CD8-positive, alpha-beta memory T cell (primary cell): ENCODE measurements at regions not wholly inside any gene's neighbourhood (a gene's known extent, or its start where the extent isn't known, plus 50 kb on each side); places are given as distances from the start of the nearest gene placed in this dataset.

ENCODE experiments used
- CTCF ChIA-PET: fragments of 350-600 bp; sonication (Branson Sonifier 250); formaldehyde crosslinking; loops from one replicate; lab custom pipeline; 2021; ENCODE audit warnings: antibody characterized with exemption; lab: Charles Lee
- POLR2A ChIA-PET: fragments of 350-600 bp; sonication (Branson Sonifier 250); formaldehyde crosslinking; loops from one replicate; lab custom pipeline; 2021; ENCODE audit warnings: antibody characterized with exemption; lab: Charles Lee
- DNase-seq, 5 donors: peaks; one replicate each; pipeline versions ENCODE4 v3.0.0 to v3.0.0-alpha.2; 2020 to 2022; ENCODE audit warnings: mixed read lengths in 1 of 5
- H3K27ac ChIP-seq: one replicate; pipeline ENCODE4 v1.7.0; 2013; ENCODE audit warnings: low read depth, mild to moderate bottlenecking, low read length, moderate library complexity
- H3K27me3 ChIP-seq: 2 replicates; pipeline ENCODE4 v1.7.0; 2013; ENCODE audit warnings: low read length, mild to moderate bottlenecking; ENCODE audit not compliant: insufficient read depth, poor library complexity, severe bottlenecking
- H3K36me3 ChIP-seq: 2 replicates; pipeline ENCODE4 v1.7.0; 2013; ENCODE audit warnings: mild to moderate bottlenecking, low read length, moderate library complexity; ENCODE audit not compliant: insufficient read depth
- H3K4me1 ChIP-seq: 2 replicates; pipeline ENCODE4 v1.7.0; 2013; ENCODE audit warnings: mild to moderate bottlenecking, low read length, moderate library complexity; ENCODE audit not compliant: insufficient read depth
- H3K4me3 ChIP-seq: 2 replicates; pipeline ENCODE4 v1.7.0; 2013; ENCODE audit warnings: mild to moderate bottlenecking, low read length
- H3K9me3 ChIP-seq: 2 replicates; pipeline ENCODE4 v1.7.0; 2013; ENCODE audit warnings: mild to moderate bottlenecking, low read length
- H3K27ac Mint-ChIP-seq, 8 donors: one replicate each; pipeline ENCODE4 v1.8.0; 2020 to 2021; ENCODE audit warnings: mixed read lengths in 8 of 8, mild to moderate bottlenecking in 6 of 8, inconsistent platforms in 3 of 8, moderate library complexity in 3 of 8
- H3K27me3 Mint-ChIP-seq, 2 donors: one replicate each; pipeline ENCODE4 v1.8.0; 2020 to 2021; ENCODE audit warnings: mixed read lengths in 2 of 2, mild to moderate bottlenecking in 1 of 2, moderate library complexity in 1 of 2
- H3K36me3 Mint-ChIP-seq, 3 donors: one replicate each; pipeline ENCODE4 v1.8.0; 2020 to 2021; ENCODE audit warnings: mixed read lengths in 3 of 3, inconsistent platforms in 1 of 3, mild to moderate bottlenecking in 1 of 3
- H3K4me1 Mint-ChIP-seq, 3 donors: one replicate each; pipeline ENCODE4 v1.8.0; 2020 to 2021; ENCODE audit warnings: mixed read lengths in 3 of 3, inconsistent platforms in 1 of 3, mild to moderate bottlenecking in 1 of 3
- H3K4me3 Mint-ChIP-seq, 7 donors: one replicate each; pipeline ENCODE4 v1.8.0; 2020 to 2021; ENCODE audit warnings: mixed read lengths in 7 of 7, mild to moderate bottlenecking in 6 of 7, moderate library complexity in 4 of 7, inconsistent platforms in 2 of 7
- H3K9me3 Mint-ChIP-seq, 5 donors: one replicate each; pipeline ENCODE4 v1.8.0; 2020 to 2022; ENCODE audit warnings: mixed read lengths in 5 of 5, mild to moderate bottlenecking in 3 of 5, moderate library complexity in 2 of 5, inconsistent platforms in 1 of 5

DNA sequence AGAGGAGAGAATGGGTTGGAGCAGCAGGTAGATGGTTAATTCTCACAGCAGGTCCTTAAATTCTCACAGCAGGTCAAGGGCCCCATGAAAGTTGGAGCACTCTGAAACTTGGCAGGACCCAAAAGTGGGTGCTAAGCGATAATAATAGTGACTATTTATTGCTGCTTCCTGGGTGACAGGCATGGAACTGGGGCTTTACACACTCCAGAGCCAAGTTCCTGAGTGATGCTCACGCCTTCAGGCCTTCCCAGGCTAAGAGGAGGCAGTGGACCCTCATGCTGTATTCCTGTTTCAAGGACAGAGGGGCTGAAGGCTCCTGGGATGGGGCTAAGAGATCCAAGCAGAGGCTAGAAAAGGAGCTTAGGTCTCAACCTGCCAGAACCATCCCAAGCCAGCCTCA, 180.9 kb upstream of the VASH1 start:
- no peak for DNase-seq
- POLR2A ChIA-PET: no interaction called here
- no peaks in the 10 kb centered on the region for H3K9me3 ChIP-seq
- no peaks in the 10 kb centered on the region for H3K36me3 ChIP-seq
- CTCF ChIA-PET: no interaction called here
- Mint-ChIP-seq H3K4me3 (no peak overlapping the region), H3K27me3 (peaks cover 3 to 5% of the 10 kb centered on the region in 2 donors), H3K27ac (no peak overlapping the region), H3K9me3 (peaks cover 0 to 3% (median 1%) of the 10 kb centered on the region in 5 donors), H3K4me1 (peaks cover 0 to 4% (median 3%) of the 10 kb centered on the region in 3 donors), H3K36me3 (peaks cover 0 to 3% (median 0%) of the 10 kb centered on the region in 3 donors)
- no peak overlapping the region for H3K27ac ChIP-seq
- H3K27me3 ChIP-seq: no peaks in the 10 kb centered on the region
- no peak overlapping the region for H3K4me3 ChIP-seq
- H3K4me1 ChIP-seq: no peaks in the 10 kb centered on the region

GRCh38 chr14:76580967-76581366, 180.3 kb upstream of the VASH1 start:
- peaks cover 0 to 3% (median 1%) of the 10 kb centered on the region in 5 donors for H3K9me3 Mint-ChIP-seq
- H3K4me3 ChIP-seq: no peak overlapping the region
- H3K4me3 Mint-ChIP-seq: no peak overlapping the region
- H3K36me3 Mint-ChIP-seq: peaks cover 0 to 3% (median 0%) of the 10 kb centered on the region in 3 donors
- POLR2A ChIA-PET: no interaction called here
- no peaks in the 10 kb centered on the region for H3K9me3 ChIP-seq
- CTCF ChIA-PET: no interaction called here
- no peak for DNase-seq
- H3K4me1 Mint-ChIP-seq: peaks cover 0 to 4% (median 3%) of the 10 kb centered on the region in 3 donors
- no peak overlapping the region for H3K27ac Mint-ChIP-seq
- no peaks in the 10 kb centered on the region for H3K27me3 ChIP-seq
- no peaks in the 10 kb centered on the region for H3K4me1 ChIP-seq
- H3K36me3 ChIP-seq: no peaks in the 10 kb centered on the region
- H3K27me3 Mint-ChIP-seq: peaks cover 7 to 8% of the 10 kb centered on the region in 2 donors
- H3K27ac ChIP-seq: no peak overlapping the region

DNA sequence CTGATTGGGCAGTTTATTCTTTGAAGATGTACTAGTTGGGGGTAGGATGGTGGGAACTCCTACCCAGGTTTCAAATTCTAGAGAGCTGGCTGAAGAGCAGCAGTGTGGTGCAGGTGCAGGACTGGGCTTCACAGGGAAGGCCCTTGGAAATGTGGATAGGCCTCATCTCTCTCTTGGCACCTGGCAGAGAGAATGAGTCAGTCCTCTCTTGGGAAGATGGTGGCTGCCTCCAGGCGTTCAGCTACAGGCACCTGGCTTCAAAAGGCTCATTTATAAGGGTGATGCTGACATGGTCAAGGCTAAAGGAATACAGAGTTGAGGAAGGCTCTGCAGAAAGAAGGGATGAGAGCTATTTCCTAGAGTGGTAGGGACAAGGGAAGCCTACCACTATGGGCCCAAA, 179.7 kb upstream of the VASH1 start:
- no peaks in the 10 kb centered on the region for H3K9me3 ChIP-seq
- Mint-ChIP-seq H3K9me3 (peaks cover 0 to 3% (median 0%) of the 10 kb centered on the region in 5 donors), H3K36me3 (peaks cover 0 to 3% (median 1%) of the 10 kb centered on the region in 3 donors), H3K4me1 (peaks cover 0 to 4% (median 3%) of the 10 kb centered on the region in 3 donors), H3K27ac (no peak overlapping the region), H3K27me3 (peaks cover 4 to 8% of the 10 kb centered on the region in 2 donors), H3K4me3 (no peak overlapping the region)
- H3K36me3 ChIP-seq: no peaks in the 10 kb centered on the region
- no peak overlapping the region for H3K4me3 ChIP-seq
- DNase-seq: no peak
- ChIA-PET CTCF (no interaction called here), POLR2A (no interaction called here)
- H3K27me3 ChIP-seq: no peaks in the 10 kb centered on the region
- H3K27ac ChIP-seq: no peak overlapping the region
- no peaks in the 10 kb centered on the region for H3K4me1 ChIP-seq

DNA sequence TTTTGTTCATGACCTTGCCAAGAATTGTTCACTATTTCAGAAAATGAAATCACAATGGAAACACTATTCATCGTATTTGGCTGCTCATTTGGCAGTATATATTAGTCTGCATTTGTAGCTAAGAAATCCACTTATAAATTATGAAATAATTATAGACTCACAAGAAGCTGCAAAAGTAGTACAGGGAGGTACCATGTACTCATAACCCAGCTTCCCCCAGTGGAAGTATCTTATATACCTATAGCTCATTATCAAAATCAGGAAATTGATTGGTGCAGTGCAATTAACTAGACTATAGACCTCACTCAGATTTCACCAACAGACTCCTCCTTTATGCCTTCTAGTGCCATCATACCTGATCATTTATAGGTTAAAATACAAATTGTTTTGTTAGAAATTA, 178.8 kb upstream of the VASH1 start:
- no peaks in the 10 kb centered on the region for H3K4me1 ChIP-seq
- no peaks in the 10 kb centered on the region for H3K36me3 ChIP-seq
- Mint-ChIP-seq H3K4me1 (peaks cover 0 to 4% (median 3%) of the 10 kb centered on the region in 3 donors), H3K9me3 (peaks cover 0 to under 1% (median 0%) of the 10 kb centered on the region in 5 donors), H3K4me3 (no peak overlapping the region), H3K27ac (no peak overlapping the region), H3K27me3 (peaks cover 4 to 8% of the 10 kb centered on the region in 2 donors), H3K36me3 (peaks cover 0 to 1% (median under 1%) of the 10 kb centered on the region in 3 donors)
- no peaks in the 10 kb centered on the region for H3K9me3 ChIP-seq
- no peak overlapping the region for H3K4me3 ChIP-seq
- ChIA-PET POLR2A (no interaction called here), CTCF (no interaction called here)
- no peaks in the 10 kb centered on the region for H3K27me3 ChIP-seq
- DNase-seq: no peak
- no peak overlapping the region for H3K27ac ChIP-seq

DNA sequence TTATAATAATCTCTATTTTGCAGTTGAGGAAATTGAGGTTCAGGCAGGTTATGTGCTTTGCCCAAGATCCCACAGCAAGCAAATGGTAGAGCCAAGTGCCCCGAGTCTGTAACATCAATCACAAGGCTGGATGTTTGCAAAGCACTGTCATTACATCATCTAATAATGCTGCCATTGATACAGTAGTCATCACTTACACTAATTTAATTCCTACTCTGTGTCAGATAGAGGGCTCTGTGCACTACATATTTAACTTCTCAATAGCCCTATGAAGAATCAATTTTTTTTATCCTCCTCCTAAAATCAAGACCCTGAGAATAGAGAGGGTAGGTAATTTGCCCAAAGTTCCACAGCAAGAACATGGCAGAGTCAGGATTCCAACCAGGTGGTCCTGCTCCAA, 178.1 kb upstream of the VASH1 start:
- no peaks in the 10 kb centered on the region for H3K4me1 ChIP-seq
- CTCF ChIA-PET: no interaction called here
- no peaks in the 10 kb centered on the region for H3K27me3 ChIP-seq
- DNase-seq: no peak
- Mint-ChIP-seq H3K27ac (no peak overlapping the region), H3K27me3 (peaks cover 4 to 8% of the 10 kb centered on the region in 2 donors), H3K4me1 (peaks cover 0 to 4% (median 3%) of the 10 kb centered on the region in 3 donors), H3K9me3 (no peaks in the 10 kb centered on the region), H3K4me3 (no peak overlapping the region), H3K36me3 (peaks cover 0 to 1% (median 0%) of the 10 kb centered on the region in 3 donors)
- no peak overlapping the region for H3K4me3 ChIP-seq
- H3K27ac ChIP-seq: no peak overlapping the region
- no peaks in the 10 kb centered on the region for H3K36me3 ChIP-seq
- POLR2A ChIA-PET: no interaction called here
- no peaks in the 10 kb centered on the region for H3K9me3 ChIP-seq

- DNase-seq: no peak
- no peaks in the 10 kb centered on the region for H3K9me3 Mint-ChIP-seq
Observed at GRCh38 chr14:76583805-76584204, 177.5 kb upstream of the VASH1 start.

DNA sequence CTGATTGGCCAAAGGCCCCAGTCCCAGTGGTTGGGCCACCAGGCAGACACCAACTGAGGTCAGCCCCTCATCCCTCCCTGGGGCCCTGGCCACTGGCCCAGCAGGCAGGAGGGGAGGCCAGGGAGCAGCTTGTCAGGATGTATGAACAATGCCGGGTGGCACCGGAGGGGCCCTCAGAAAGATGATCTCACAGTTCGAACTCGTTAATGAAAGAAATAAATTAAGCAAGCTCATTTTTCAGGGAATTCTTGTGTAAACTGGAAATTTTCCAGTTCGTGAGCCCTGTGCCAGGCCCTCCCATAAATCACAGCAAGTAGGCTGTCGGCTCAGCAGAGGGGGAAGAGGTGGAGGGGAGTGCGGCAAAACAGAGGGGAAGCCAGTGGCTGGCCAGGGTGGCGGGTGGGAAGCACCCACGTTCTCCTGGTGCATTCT, 177.0 kb upstream of the VASH1 start:
- Mint-ChIP-seq H3K27me3 (peaks cover 4 to 10% of the 10 kb centered on the region in 2 donors), H3K27ac (no peak overlapping the region), H3K4me3 (no peak overlapping the region), H3K36me3 (peaks cover 0 to 1% (median 0%) of the 10 kb centered on the region in 3 donors), H3K4me1 (peaks cover 0 to 4% (median 3%) of the 10 kb centered on the region in 3 donors), H3K9me3 (no peaks in the 10 kb centered on the region)
- CTCF ChIA-PET: no interaction called here
- DNase-seq: no peak
- no peaks in the 10 kb centered on the region for H3K4me1 ChIP-seq
- no peak overlapping the region for H3K27ac ChIP-seq
- H3K36me3 ChIP-seq: no peaks in the 10 kb centered on the region
- H3K27me3 ChIP-seq: no peaks in the 10 kb centered on the region
- no peaks in the 10 kb centered on the region for H3K9me3 ChIP-seq
- no peak overlapping the region for H3K4me3 ChIP-seq
- POLR2A ChIA-PET: no interaction called here

More at GRCh38 chr14:76583805-76584204, 177.5 kb upstream of the VASH1 start:
- peaks cover 0 to 4% (median 3%) of the 10 kb centered on the region in 3 donors for H3K4me1 Mint-ChIP-seq
- Histone ChIP-seq H3K4me3 (no peak overlapping the region), H3K9me3 (no peaks in the 10 kb centered on the region), H3K36me3 (no peaks in the 10 kb centered on the region), H3K4me1 (no peaks in the 10 kb centered on the region), H3K27me3 (no peaks in the 10 kb centered on the region), H3K27ac (no peak overlapping the region)
- no peak overlapping the region for H3K4me3 Mint-ChIP-seq
- CTCF ChIA-PET: no interaction called here
- peaks cover 0 to 1% (median 0%) of the 10 kb centered on the region in 3 donors for H3K36me3 Mint-ChIP-seq
- POLR2A ChIA-PET: no interaction called here
- H3K27me3 Mint-ChIP-seq: peaks cover 4 to 8% of the 10 kb centered on the region in 2 donors
- no peak overlapping the region for H3K27ac Mint-ChIP-seq

GRCh38 chr14:76585616-76586015, 175.7 kb upstream of the VASH1 start:
- no peak for DNase-seq
- H3K9me3 ChIP-seq: no peaks in the 10 kb centered on the region
- no peak overlapping the region for H3K4me3 ChIP-seq
- peak overlapping the region in 1 of 8 donors; percentile 25 for H3K27ac Mint-ChIP-seq
- no peaks in the 10 kb centered on the region for H3K36me3 ChIP-seq
- H3K4me3 Mint-ChIP-seq: no peak overlapping the region
- H3K4me1 ChIP-seq: no peaks in the 10 kb centered on the region
- no peaks in the 10 kb centered on the region for H3K27me3 ChIP-seq
- peaks cover 4 to 12% of the 10 kb centered on the region in 2 donors for H3K27me3 Mint-ChIP-seq
- H3K4me1 Mint-ChIP-seq: peaks cover 0 to 4% (median 3%) of the 10 kb centered on the region in 3 donors
- peaks cover 0 to 1% (median 0%) of the 10 kb centered on the region in 3 donors for H3K36me3 Mint-ChIP-seq
- no peak overlapping the region for H3K27ac ChIP-seq
- ChIA-PET POLR2A (no interaction called here), CTCF (no interaction called here)
- H3K9me3 Mint-ChIP-seq: no peaks in the 10 kb centered on the region
